MG63 (cell line): ENCODE measurements at regions not wholly inside any gene's neighbourhood (a gene's known extent, or its start where the extent isn't known, plus 50 kb on each side); places are given as distances from the start of the nearest gene placed in this dataset.

Experiments
- DNase-seq: peaks from one replicate; pipeline ENCODE4 v3.0.0-alpha.2; 2020
- H3K27me3 ChIP-seq: fragments of 250-450 bp; sonication (Bioruptor Pico); 2 replicates; pipeline ENCODE4 v1.5.1; 2020; ENCODE audit warnings: mild to moderate bottlenecking, moderate library complexity
- H3K36me3 ChIP-seq: fragments of 250-450 bp; sonication (Bioruptor Pico); 2 replicates; pipeline ENCODE4 v1.5.1; 2020; ENCODE audit warnings: mild to moderate bottlenecking, moderate library complexity
- H3K4me3 ChIP-seq: fragments of 250-450 bp; sonication (Bioruptor Pico); 2 replicates; pipeline ENCODE4 v1.5.1; 2020; ENCODE audit warnings: mild to moderate bottlenecking, moderate library complexity
- H3K9me3 ChIP-seq: fragments of 250-450 bp; sonication (Bioruptor Pico); 2 replicates; pipeline ENCODE4 v1.5.1; 2020; ENCODE audit warnings: mild to moderate bottlenecking, moderate library complexity

DNA sequence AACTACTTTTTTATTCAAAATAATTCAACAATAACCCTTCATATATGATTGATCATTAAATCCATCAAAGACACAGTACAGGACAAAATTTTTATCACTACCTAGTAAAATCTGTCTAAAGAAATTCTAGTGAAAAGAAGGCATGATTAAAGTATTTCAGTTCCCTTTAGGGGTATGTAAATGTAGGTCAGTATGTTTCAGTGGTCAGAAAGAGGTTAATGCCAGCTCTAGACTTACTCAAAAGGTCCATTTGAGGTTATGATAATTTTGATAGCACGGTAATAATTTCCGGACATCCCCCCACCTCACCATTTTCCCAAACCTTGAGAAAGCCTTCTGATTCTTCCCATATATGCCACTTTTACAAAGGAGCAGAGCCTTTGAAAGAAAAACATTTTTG, 193.5 kb upstream of the ID4 start:
- no peak for DNase-seq
- H3K27me3 ChIP-seq = no peaks in the 10 kb centered on the region
- no peaks in the 10 kb centered on the region for H3K36me3 ChIP-seq
- H3K4me3 ChIP-seq = no peak overlapping the region
- no peaks in the 10 kb centered on the region for H3K9me3 ChIP-seq

DNA sequence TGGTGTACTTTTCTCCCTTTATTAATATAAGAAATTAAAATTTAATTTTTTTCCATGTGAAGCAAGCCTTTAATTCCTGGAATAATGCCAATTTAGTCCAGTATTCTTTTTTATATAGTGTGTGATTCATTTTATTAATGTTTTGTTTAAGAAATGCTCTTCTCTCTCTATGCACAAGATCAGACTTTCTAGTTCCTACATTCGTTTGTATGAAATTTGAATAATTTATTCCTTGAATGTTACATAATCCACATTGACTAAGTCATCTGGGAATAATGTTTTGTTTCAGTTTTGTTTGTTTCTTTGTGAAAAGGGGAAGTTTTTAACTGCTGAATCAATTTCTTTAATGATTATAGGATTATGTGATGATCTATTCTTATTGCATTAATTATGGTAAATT, 181.4 kb upstream of the ID4 start:
- no peaks in the 10 kb centered on the region for H3K36me3 ChIP-seq
- no peak overlapping the region for H3K4me3 ChIP-seq
- no peaks in the 10 kb centered on the region for H3K27me3 ChIP-seq
- H3K9me3 ChIP-seq = no peaks in the 10 kb centered on the region
- DNase-seq = no peak

DNA sequence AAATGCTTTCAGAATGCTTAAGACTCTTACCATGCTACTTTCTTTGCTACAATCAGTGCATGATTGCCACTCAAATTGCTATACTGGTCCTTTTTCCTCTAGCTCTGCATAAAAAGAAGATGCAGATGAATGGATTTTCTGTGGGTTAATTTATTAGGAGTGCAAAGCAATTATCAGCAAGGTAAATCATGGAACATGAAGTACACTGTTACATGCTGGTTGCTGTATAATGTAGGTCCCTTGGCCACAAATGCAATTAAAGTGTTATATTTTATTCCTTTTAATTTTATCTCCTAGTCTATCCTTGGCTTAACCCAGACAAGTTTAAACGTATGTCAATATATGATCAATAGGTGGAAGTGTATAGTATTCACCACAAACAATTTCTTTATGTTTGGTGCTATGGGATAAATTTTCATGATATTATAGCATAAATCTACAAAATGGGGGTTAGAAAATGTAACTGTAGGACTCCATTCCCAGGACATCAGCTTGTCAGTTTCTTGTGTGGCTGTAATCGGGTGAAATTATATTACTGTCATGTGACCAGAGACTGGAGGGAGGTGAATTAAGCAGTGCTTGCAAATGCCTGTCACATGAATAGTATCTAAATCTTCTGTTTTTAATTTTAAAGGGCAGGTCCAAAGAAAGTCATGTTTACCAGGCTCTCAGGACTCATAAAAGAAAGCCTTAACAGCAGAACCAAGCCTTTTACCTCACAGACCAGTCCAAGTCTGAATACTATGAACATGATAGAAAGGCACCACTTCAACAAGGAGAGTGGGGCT, 176.9 kb upstream of the ID4 start:
- no peaks in the 10 kb centered on the region for H3K9me3 ChIP-seq
- no peak overlapping the region for H3K4me3 ChIP-seq
- no peak for DNase-seq
- no peaks in the 10 kb centered on the region for H3K36me3 ChIP-seq
- no peaks in the 10 kb centered on the region for H3K27me3 ChIP-seq

DNA sequence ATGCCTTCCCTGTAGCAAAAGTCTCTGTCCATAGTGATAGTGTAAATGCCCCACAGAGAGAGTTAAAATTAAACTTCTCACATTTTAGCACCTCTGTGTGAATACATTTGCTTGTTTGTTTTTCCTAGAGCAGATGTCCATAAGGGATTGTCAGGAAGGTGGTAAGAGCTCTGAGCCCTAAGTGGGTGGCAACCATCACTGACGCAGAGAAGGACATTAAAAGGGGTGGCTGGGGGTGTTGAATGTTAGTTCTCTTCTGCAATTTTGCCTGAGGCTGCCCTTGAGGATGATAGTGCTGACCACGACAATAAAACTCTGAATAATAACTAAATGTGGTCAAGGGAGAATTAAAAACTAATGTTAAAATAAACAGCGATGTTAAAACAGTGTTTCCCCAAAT, 174.3 kb upstream of the ID4 start:
- Histone ChIP-seq H3K9me3 (no peaks in the 10 kb centered on the region), H3K27me3 (no peaks in the 10 kb centered on the region), H3K36me3 (no peaks in the 10 kb centered on the region), H3K4me3 (no peak overlapping the region)
- DNase-seq = no peak

DNA sequence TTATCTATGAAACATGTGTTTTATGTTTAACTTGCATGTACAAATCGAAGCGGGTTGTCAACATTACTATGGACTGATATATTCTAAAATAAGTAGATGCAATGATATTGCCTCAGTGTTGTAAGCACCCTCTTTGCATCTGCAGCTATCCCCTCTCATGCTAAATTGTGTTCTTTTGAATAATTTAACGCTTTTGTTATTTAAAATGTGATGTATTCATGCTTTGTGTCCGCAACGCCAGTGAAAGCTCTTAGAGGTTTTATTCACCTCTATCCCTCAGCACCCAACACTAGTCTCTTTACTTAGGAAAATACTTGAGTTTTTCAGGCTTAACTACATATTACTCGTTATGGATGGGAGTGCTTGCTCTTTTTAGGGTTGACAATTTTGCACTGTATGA, 173.7 kb upstream of the ID4 start:
- Histone ChIP-seq H3K36me3 (no peaks in the 10 kb centered on the region), H3K9me3 (no peaks in the 10 kb centered on the region), H3K27me3 (no peaks in the 10 kb centered on the region), H3K4me3 (no peak overlapping the region)
- no peak for DNase-seq

DNA sequence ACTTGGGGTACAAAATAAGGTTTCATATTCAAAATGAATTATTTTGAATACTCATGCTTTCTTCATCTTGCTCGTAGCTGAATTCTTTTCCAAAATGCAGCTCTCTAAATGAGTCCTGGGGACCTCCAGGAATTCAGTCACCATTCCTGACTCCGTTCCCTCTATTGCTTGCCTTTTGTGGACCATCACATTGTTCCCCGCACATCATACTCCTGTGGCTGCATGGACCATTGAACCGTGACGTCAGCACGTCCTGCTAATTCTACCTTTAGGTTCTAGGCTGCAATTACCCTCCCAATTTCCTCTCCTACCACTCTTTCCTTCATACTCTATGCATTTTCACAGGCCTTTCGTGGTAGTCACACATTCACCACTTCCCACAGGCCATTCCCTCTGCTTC, 173.1 kb upstream of the ID4 start:
- H3K4me3 ChIP-seq = no peak overlapping the region
- H3K9me3 ChIP-seq = no peaks in the 10 kb centered on the region
- no peaks in the 10 kb centered on the region for H3K36me3 ChIP-seq
- no peaks in the 10 kb centered on the region for H3K27me3 ChIP-seq
- DNase-seq = no peak

DNA sequence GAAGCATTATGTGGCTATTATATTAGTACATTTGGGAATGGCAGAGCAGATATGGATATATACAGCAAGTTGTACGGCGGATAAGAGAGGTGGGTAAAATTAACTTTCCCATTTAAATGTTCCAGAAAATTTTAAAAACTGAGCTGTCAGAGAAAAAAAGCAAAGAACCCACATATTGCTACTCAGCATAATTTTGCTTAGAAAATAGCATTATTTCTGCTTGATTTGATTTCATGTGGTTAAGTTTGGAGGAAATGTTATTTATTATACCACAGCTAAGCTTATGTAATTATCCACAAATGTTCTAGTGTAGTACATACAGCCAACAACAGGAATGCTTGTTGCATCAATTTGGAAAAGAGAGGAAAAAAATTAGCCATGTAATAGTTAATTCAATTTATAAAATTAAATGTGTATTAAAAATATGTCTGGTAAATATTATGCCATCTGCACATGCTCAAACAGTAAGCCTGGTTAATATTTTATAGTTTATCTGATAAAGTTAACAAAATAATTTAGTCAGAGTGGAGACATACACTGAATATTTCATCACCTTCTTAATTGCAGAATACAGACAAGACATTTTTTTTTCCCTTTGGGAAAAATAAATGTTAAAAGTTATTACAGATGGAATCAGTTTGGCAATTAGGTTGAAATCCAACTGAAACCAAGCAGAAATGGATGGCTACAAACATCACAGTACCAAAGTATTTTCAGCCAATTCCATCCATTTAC, 172.1 kb upstream of the ID4 start:
- DNase-seq = no peak
- Histone ChIP-seq H3K36me3 (no peaks in the 10 kb centered on the region), H3K4me3 (no peak overlapping the region), H3K27me3 (no peaks in the 10 kb centered on the region), H3K9me3 (no peaks in the 10 kb centered on the region)

DNA sequence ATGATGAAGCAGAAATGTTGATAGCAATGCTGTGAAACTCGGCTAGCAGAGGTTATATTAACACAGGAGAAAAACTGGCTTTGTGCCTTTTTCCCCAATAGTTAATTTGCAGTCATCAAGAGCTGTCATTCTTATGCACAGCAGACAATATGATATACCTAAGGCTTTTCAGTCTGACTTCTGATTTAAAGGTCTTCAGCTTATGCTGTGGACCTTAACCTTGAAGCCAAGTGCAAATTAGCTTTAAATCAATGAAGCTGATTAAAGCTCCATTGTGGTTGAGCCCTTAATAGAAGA, 171.6 kb upstream of the ID4 start:
- H3K36me3 ChIP-seq = no peaks in the 10 kb centered on the region
- no peaks in the 10 kb centered on the region for H3K9me3 ChIP-seq
- H3K27me3 ChIP-seq = no peaks in the 10 kb centered on the region
- no peak overlapping the region for H3K4me3 ChIP-seq
- no peak for DNase-seq

DNA sequence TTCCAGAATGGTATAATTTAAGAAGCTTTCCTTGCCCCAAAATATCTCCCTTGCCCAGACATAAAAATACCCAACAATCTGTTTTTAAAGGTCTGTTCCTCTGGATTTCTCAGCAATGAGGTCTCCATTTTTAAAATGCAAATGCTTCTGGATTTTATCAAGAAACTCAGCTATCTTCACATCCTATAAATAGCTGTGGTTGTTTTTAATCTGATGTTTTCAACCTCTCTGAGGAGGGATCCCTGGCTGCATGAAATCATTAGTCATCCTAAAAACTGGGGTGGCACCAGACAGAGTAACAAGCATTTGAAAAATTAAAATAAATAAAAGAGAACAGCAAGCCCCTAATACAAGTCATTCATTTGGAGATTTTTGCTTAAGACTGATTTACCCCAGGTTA, 168.5 kb upstream of the ID4 start:
- no peaks in the 10 kb centered on the region for H3K36me3 ChIP-seq
- H3K4me3 ChIP-seq = no peak overlapping the region
- no peak for DNase-seq
- no peaks in the 10 kb centered on the region for H3K9me3 ChIP-seq
- no peaks in the 10 kb centered on the region for H3K27me3 ChIP-seq

DNA sequence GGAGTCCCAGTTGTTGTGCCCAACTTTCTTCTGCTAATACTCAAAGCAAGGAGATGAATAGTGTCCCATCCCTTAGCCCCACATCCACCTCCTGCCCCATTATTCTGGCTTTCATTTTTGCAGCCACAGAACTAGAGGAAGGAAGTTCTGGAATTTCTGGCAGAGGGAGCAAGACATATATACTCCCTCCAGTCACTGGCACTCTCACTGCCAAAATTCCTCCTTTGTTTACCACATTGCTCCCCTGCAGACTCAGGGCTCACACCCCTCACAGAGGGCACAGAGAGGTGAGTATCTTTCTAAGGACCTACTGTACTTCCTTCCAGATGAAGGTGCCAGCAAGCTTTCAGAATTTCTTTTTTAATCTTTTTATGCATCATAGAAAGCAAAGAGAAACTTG, 168.0 kb upstream of the ID4 start:
- Histone ChIP-seq H3K27me3 (no peaks in the 10 kb centered on the region), H3K4me3 (no peak overlapping the region), H3K36me3 (no peaks in the 10 kb centered on the region), H3K9me3 (no peaks in the 10 kb centered on the region)
- peak; percentile 22 for DNase-seq

DNA sequence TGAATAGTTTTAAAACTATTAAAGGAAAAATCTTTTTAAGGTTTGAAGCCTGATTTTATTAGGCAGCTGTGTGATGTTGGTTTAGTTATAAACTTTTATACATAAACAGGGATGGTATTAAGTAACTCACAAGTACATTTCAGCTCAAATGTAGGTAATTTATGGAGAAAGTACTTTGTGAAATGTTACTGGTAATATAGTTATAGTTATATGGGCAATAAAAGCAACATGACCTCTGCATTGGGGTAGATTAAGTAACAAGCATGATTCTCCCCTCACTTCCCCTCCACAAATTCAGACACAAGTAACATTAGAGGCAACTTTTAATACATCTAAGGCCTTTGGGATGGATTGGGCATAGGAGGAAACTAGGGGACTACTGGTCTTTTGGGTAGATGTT, 154.3 kb upstream of the ID4 start:
- H3K36me3 ChIP-seq = no peaks in the 10 kb centered on the region
- H3K4me3 ChIP-seq = no peak overlapping the region
- no peaks in the 10 kb centered on the region for H3K27me3 ChIP-seq
- DNase-seq = no peak
- no peaks in the 10 kb centered on the region for H3K9me3 ChIP-seq

DNA sequence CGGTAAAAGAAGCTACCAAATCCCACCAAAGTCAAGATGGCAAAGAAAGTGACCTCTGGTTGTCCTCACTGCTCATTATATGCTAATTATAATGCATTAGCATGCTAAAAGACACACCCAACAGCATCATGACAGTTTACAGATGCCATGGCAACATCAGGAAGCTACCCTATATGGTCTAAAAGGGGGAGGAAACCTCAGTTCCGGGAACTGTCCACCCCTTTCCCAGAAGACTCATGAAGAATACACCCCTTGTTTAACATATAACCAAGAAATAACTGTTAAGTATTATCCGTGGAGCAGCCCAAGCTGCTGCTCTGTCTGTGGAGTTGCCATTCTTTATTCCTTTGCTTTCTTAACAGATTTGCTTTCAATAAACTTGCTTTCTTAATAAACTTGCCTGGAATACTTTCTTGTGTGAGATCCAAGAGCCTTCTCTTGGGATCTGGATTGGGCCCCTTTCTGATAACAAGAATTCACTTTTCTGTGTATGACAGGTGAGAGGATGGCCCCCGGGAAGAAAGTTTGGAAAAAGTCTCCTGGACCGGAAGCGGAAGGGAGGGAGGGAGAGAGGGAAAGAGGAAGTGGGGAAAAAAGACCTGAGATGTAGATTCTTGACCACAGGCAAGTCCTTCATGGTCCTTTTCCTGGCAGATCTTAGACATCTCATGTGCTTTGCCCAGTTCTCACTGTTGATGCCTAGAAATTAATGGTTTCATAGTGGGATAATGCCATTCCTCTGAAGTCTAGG, 146.7 kb upstream of the ID4 start:
- no peak overlapping the region for H3K4me3 ChIP-seq
- no peaks in the 10 kb centered on the region for H3K36me3 ChIP-seq
- H3K9me3 ChIP-seq = no peaks in the 10 kb centered on the region
- DNase-seq = no peak
- H3K27me3 ChIP-seq = no peaks in the 10 kb centered on the region

DNA sequence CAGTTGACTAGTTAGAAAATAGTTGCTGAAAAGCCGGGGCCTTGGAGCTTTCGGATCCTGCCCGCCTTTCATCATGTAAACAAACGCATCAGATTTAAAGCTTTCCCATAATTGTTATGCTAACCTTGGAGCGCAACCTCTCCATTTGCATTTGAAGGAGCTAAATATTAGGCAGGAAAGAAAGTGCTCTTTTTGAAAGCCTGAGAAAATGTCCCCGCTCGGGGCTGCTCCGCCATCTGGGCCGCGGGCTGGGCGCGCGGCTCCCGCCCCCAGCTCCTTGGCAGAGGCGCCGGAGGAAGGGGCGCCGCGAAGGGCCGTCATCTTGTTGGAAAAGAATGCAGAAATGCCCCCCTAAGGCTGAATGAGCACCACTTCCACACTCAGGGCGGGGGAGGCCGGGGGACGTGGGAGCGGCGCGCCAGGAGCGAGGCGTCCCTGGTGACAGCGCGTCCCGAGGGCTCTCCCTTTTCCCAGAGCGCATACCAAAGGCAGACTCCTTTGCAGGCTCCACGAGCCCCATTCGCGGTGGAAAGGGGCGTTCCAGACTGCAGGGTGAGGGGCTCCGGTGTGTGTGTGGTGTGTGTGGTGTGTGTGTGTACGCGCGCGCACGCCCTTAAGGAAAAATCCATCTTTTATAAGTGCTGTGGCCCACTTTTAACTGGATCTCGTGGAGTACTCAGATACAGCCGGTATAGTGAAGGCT, 145.6 kb upstream of the ID4 start:
- Histone ChIP-seq H3K4me3 (peak overlapping the region; percentile 26), H3K27me3 (no peaks in the 10 kb centered on the region), H3K36me3 (no peaks in the 10 kb centered on the region), H3K9me3 (no peaks in the 10 kb centered on the region)
- no peak for DNase-seq

DNA sequence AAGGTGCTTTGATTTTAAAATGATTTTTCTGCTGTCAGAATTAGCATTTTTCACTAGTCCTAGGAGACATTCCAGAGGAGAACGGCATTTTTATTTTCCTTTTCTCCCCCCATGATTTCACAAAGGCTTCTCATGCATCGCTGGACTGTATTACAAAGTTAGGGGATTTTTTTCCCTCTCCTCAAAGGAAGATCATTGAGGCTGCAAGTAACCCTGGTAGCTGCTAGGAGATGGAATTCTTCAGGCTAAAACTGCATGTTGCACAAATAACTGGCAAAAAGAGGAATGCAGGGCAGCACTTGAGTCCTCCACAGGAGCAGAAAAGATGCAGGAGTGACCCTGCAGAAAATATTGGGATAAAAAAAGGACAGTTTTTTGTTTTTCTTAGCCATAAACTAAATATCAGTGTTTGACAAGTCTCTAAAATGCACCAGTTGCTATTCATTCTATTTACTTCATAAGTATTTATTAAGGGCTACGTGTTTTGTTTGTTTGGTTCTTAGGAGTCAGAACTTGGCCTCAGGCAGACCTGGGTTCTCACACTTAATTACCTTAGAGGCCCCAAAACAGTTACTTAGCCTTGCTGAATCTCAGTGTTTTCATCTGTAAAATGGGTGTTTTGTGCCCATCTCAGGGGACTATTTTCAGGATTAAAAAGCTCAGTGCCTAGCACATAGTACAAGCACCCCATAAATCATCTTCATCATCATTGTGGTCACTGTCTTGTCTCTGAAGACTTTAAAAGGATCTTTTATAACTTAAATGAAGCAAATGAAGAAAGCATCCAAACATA, 144.5 kb upstream of the ID4 start:
- Histone ChIP-seq H3K4me3 (no peak overlapping the region), H3K27me3 (no peaks in the 10 kb centered on the region), H3K36me3 (no peaks in the 10 kb centered on the region), H3K9me3 (no peaks in the 10 kb centered on the region)
- DNase-seq = no peak

DNA sequence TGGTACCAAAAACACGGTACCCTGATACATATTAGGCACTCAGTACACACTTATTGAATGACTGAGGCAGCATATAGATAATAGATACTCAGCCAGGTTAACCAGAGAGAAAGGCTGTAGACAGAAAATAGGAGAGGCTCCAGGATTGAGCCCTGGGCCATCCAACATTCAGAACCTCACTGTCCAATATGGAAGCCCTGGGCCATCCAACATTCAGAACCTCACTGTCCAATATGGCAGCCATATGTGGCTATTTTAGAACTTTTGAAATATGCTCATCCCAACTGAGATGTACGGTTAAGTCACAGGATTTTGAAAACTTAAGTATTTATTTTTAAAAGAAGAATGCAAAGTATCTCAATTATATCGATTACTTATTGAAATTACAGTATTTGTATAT, 142.5 kb upstream of the ID4 start:
- Histone ChIP-seq H3K9me3 (no peaks in the 10 kb centered on the region), H3K27me3 (no peaks in the 10 kb centered on the region), H3K36me3 (no peaks in the 10 kb centered on the region), H3K4me3 (no peak overlapping the region)
- no peak for DNase-seq

DNA sequence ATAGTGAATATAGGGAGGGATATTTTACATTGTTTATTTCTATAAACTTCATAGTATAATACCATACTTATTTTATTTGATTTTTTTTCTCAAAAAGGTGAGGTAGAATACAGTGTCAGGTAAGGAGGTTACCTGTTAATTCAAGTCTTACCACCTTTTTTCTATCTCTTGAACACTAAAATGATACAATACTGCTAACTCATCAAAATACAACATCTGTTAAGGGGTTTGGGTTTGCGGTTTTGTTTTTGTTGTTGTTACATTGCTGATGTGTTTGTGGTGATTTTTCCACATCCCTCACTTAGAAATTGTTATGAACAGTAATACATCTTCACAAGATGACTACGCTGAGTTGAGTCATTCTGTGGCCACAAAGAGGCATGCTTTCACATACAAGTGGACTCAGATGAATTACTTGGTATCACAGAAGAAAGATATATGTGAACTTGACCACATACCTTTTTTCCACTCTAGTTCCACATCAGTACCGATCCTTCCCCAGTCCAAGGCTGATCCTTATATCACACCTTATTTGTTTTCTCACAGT, 139.4 kb upstream of the ID4 start:
- peak; percentile 8 for DNase-seq
- no peaks in the 10 kb centered on the region for H3K27me3 ChIP-seq
- no peaks in the 10 kb centered on the region for H3K36me3 ChIP-seq
- H3K4me3 ChIP-seq = no peak overlapping the region
- H3K9me3 ChIP-seq = no peaks in the 10 kb centered on the region
